ENCODE measurements at regions not wholly inside any gene's neighbourhood (a gene's known extent, or its start where the extent isn't known, plus 50 kb on each side); places are given as distances from the start of the nearest gene placed in this dataset.

GRCh38 chr20:46799781-46800408 lies 90.4 kb downstream of the SLC2A10 start:
- no peak for TF ChIP-seq TCF7 (CRISPR knock-in tag; IDR thresholded peaks at IDR 0.05; ENCODE audit: low read depth)
- no peak for TF ChIP-seq CTCF (IDR thresholded peaks at IDR 0.05)
